ENCODE measurements at regions not wholly inside any gene's neighbourhood (a gene's known extent, or its start where the extent isn't known, plus 50 kb on each side); places are given as distances from the start of the nearest gene placed in this dataset.

- TF ChIP-seq, protein P1, sequence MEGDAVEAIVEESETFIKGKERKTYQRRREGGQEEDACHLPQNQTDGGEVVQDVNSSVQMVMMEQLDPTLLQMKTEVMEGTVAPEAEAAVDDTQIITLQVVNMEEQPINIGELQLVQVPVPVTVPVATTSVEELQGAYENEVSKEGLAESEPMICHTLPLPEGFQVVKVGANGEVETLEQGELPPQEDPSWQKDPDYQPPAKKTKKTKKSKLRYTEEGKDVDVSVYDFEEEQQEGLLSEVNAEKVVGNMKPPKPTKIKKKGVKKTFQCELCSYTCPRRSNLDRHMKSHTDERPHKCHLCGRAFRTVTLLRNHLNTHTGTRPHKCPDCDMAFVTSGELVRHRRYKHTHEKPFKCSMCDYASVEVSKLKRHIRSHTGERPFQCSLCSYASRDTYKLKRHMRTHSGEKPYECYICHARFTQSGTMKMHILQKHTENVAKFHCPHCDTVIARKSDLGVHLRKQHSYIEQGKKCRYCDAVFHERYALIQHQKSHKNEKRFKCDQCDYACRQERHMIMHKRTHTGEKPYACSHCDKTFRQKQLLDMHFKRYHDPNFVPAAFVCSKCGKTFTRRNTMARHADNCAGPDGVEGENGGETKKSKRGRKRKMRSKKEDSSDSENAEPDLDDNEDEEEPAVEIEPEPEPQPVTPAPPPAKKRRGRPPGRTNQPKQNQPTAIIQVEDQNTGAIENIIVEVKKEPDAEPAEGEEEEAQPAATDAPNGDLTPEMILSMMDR (conservative IDR thresholded peaks at IDR 0.05; ENCODE audit: low read depth, low read length), result no peak
- TF ChIP-seq POLR2A (IDR thresholded peaks at IDR 0.05; ENCODE audit: low read depth, low read length), result no peak
- no peak for TF ChIP-seq MAFK (IDR thresholded peaks at IDR 0.05; ENCODE audit: low read depth, low read length)
- TF ChIP-seq CEBPB (IDR thresholded peaks at IDR 0.05; ENCODE audit: low read depth, low read length), result no peak
- TF ChIP-seq, protein P2, sequence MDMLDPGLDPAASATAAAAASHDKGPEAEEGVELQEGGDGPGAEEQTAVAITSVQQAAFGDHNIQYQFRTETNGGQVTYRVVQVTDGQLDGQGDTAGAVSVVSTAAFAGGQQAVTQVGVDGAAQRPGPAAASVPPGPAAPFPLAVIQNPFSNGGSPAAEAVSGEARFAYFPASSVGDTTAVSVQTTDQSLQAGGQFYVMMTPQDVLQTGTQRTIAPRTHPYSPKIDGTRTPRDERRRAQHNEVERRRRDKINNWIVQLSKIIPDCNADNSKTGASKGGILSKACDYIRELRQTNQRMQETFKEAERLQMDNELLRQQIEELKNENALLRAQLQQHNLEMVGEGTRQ (IDR thresholded peaks at IDR 0.05; ENCODE audit: low read depth, low read length), result no peak
- TF ChIP-seq RCOR1 (IDR thresholded peaks at IDR 0.05; ENCODE audit: insufficient replicate concordance, low read length), result no peak
- TF ChIP-seq RAD21 (IDR thresholded peaks at IDR 0.05; ENCODE audit: low read length), result no peak
- TF ChIP-seq MAZ (IDR thresholded peaks at IDR 0.05; ENCODE audit: borderline replicate concordance, low read depth, low read length), result no peak
These were observed 261.1 kb upstream of the RNF32 start for GRCh38 chr7:156379324-156380070.
